ENCODE measurements at regions not wholly inside any gene's neighbourhood (a gene's known extent, or its start where the extent isn't known, plus 50 kb on each side); places are given as distances from the start of the nearest gene placed in this dataset.
"Not testable (repeated sequence)": the region's sequence is repeated elsewhere in the genome, so short reads cannot be mapped to it uniquely, and the experiment has no call there.

DNA sequence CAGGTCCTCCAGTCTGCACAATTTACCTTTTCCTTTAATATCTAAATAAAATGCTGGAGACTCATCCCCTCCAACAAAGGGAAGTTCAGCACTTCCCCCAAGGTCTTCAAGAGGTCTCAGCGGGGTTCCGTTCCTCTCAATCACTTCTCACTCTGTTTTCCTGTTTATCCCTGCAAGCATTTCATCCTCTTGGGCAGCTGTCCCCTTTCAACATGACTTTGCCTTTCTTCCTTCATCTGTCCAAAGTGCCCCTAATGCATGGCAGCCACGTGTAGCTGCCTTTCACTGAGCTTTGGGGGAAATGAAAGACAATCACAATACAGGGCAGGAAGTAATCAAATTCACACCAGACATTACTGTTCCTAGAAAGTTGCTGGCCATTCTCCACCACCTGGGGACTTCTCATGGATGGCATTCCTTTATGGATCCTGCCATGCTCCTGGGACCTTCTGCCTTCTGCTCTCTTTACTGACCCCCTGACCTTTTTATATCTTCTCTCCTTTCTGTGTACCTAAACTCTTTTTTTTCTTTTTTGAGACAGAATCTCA lies 79.7 kb upstream of the USP9X start:
- no peak for DNase-seq

DNA sequence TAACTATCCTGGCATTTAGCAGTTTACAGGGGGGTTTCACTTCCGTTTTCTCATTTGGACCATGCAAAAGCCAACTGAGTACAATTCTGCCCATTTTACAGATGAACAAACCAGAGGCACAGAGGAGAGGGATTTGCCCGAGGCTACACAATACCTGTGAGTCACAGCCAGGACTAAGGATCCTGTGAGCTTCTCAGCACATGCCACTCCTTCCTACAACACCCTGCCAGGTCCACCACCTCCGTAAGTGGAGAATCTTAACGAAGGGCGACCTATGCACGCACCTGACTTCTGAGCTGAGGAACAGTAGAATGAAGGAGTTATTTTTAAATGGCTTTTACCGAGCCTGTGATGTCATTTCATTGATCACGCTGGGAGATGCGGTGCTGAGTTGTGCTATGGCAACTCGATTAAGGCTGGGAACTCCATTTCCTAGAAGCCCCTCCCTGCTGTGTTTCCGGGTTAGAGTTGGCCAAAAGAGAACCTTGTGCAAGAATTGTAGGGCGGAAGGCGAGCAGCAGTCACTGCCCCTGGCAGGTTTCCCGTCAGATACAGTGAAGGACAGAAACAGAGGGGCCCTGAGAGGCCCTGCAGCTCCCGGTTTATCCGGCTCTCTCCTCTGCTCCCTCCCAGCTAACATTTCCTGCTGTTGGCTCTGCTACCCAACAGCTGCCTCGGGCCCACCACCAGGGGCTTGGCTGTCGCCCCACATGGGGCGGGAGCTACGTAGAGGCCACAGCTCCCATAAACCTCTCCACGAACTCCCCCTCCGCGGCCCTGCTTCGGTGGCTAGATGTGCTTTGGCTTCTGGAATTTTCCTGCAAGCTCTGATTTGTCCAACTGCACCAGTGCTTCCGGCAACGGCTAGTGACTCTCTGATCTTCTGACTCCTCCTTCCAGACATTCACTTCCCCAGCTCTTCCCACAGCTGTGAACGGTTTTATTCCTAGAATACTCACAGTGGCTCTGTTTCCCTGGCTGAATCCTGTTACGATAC lies 75.1 kb upstream of the USP9X start:
- peak; percentile 19 to 64 (median 37) for DNase-seq

DNA sequence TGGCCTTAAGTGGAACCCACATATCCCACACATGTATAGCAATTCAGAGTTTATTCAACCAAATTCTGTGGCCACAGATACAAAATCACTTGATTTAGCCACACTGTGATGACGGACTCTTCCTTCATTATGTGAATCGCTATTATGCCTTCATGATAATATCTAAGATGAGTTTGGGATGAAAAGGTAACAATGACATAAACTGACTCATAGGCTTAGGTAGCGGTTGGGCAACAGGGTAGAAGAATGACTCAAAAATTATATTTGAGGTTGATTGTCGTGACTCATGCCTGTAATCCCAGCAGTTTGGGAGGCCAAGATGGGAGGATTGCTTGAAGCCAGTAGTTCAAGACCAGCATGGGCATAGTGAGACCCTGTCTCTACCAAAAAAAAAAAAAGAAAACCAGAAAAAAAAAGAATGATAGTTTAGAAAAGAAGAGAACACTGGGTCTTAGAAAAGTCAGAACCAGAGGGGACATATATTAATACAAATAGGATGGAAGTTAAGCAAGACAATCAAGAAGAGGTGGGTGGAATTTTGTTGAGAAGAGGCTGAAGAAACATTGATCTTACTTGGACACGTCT lies 70.4 kb upstream of the USP9X start:
- no peak for DNase-seq

DNA sequence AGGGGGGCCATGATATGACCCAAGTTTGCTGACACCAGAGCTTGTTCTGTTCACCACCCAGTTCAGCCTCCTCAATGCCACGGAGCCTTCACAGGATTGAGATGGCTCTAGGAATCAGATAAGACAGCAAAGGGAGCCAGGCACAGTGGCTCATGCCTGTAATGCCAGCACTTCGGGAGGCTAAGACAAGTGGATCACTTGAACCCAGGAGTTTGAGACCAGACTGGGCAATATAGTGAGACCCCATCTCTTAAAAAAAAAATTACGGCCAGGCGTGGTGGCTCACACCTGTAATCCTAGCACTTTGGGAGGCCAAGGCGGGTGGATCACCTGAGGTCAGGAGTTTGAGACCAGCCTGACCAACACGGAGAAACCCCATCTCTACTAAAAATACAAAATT lies 67.5 kb upstream of the USP9X start:
- DNase-seq, result not testable (repeated sequence)

DNA sequence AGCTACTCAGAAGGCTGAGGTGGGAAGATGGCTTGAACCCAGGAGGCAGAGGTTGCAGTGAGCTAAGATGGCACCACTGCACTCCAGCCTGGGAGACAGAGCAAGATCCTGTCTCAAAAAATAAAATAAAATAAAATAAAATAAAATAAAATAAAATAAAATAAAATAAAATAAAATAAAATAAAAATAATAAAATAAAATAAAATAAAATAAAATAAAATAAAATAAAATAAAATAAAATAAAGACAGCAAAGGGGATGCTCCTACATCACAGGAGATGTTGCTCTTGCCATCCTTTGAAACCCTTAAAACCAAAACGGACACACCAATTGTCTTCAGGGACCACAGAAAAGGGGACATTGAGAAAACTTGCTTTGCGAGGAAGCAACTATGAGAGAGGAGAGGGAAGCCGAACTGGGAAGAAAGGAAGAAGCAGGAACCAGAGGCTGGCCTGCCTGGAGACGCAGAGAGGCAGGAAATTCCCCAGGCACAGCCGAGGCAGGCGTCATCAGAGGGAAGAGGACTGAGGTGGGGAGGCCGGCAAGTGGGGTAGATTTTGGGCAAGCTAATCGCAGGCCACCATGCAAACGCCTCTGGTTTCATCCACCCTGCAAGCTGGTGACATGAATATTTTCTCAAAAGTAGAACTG lies 66.7 kb upstream of the USP9X start:
- DNase-seq, result not testable (repeated sequence)

DNA sequence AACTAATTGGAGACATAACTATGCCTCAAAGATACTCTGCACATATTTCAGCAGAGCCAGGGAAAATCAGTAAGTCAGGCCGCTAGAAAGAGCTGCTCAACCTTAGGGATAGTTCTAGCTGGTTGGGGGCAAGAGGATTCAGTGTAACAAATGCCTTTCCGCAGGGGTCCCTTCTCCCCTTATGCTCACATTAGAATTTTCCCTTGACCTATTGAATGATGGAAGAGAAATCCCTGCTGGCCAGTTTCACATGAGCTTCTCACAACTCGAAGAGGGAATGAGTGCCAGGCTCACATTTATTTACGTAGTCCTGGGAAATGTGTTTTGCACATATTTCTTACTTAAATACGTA lies 66.2 kb upstream of the USP9X start:
- DNase-seq, result no peak

DNA sequence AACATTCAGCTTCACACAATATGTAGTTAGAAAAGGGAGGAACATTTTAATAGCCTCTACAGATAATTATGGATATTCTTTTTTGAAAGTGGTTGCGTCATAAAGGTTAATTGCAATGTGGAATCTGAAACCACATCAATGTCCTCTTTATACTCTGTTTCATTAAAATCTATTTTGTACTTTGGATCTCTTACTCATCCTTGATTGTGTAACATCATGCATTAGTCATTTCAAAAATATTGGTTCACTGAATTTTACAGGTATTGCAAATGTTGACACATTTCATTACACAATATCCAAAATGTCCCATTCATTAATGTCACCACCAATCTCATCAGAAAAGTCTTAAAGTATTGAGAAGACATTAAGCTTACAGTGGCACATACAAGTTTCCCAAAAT lies 62.7 kb upstream of the USP9X start:
- no peak for DNase-seq

DNA sequence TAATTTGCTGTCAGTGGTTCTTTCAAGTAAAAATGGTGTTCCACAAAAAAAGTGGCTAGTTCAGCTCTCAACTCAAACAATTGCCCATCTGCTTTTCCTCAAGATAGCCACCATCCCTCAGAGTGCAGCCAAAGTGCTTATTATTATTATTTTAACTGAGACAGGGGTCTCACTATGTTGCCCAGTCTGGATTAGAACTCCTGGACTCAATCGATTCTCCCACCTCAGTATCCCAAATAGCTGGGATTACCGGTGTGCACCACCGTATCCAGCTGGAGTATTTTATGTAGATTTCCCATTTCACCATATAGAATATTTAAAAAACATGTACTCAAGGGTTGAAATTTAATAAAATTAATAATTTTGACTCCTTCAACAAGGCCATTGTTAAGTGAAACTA lies 62.1 kb upstream of the USP9X start:
- no peak for DNase-seq

DNA sequence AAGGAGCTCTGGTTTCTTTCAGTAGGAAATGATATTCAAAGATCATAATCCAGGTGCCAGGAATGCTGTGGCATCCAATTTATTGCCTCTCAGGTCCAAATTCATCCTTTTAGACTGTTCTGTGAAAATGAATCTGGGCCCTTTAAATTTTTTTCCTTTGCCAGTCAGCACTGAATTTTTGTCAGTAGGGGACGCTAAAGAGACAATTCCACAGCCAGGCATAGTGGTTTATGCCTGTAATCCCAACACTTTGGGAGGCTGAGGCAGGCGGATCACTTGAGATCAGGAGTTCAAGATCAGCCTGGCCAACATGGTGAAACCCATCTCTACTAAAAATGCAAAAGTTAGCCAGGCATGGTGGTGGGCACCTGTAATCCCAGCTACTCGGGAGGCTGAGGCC lies 60.9 kb upstream of the USP9X start:
- DNase-seq, result not testable (repeated sequence)

DNA sequence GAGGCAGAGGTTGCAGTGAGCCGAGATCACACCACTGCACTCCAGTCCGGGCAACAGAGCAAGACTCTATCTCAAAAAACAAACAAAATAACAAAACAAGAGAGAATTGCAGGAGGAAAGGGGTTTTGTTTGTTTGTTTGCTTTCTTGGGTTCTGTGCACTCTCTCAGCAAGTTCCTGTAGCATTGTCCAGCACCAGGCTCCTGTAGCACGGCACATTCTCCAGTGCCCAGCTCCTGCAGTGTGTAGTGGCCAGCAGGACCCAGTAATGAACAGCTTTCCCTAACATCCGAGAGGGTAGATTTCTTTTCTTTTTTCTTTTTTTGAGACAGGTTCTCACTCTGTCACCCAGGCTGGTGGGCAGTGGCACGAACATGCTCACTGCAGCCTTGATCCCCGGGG lies 60.5 kb upstream of the USP9X start:
- no peak for DNase-seq

DNA sequence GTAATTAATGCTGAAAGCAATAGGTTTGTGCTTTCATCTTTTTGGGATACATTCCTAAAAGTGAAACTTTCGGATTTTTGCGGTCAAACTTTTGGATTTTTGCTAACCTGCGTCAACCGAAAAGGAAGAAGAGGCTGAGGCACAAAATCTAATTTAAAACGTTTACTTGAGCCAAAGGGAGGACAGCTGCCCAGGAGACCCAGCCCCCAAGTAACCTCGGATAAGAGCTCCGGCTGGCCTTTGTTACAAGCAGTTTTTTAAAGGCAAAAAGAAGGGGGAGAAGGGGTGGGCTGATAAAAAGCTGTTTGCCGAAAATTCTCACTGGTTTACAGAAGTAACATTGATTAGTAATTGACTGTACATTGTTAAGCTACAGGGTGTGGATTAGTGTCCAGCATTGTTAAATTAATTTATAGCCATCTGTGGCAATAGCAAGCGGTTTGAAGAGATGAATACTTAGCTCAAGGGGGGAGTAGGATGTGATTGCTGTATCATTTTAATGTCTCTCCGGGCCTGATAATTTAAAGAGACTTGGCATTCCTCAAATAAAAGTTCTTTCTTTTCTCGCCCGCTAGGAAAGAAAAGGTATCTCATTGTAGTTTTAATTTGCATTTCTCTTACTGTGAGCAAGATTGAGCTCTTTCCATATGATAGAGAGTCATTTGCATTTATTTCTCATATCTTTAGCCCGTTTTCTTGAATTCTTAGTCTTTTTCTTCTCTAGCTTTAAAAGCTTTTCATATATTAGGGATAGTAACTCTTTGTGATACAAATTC lies 59.1 kb upstream of the USP9X start:
- DNase-seq, result no peak

DNA sequence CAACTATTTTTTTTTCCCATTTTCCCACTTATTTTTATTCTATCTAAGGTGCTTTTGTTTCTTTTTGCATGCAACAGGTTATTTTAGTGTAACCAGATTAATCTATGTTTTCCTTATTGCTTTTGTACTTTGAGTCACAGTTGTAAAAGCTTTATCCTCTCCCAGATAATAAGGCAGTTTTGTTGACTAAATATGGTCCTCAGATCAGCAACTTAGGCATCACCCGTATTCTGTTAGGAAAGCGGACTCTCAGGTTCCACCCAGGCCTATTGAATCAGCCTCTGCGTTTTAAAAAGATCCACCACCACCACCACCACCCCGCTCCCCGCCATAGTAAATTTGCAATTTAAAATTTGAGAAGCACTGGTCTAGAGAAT lies 58.6 kb upstream of the USP9X start:
- DNase-seq, result no peak

DNA sequence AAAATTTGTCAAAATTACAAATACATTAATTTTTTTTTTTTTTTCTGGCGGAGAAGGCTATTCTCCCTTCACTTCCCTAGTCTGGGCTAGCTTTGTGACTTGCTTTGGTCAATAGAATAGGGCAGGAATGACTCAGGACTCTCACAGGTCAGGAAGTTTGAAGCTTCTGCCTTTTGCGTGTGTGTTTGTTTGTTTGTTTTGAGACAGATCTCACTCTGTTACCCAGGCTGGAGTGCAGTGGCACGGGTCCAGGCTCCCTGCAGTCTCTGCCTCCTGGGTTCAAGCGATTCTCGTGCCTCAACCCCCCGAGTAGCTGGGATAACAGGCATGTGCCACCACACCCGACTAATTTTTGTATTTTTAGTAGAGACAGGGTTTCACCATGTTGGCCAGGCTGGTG lies 55.9 kb upstream of the USP9X start:
- DNase-seq, result no peak

DNA sequence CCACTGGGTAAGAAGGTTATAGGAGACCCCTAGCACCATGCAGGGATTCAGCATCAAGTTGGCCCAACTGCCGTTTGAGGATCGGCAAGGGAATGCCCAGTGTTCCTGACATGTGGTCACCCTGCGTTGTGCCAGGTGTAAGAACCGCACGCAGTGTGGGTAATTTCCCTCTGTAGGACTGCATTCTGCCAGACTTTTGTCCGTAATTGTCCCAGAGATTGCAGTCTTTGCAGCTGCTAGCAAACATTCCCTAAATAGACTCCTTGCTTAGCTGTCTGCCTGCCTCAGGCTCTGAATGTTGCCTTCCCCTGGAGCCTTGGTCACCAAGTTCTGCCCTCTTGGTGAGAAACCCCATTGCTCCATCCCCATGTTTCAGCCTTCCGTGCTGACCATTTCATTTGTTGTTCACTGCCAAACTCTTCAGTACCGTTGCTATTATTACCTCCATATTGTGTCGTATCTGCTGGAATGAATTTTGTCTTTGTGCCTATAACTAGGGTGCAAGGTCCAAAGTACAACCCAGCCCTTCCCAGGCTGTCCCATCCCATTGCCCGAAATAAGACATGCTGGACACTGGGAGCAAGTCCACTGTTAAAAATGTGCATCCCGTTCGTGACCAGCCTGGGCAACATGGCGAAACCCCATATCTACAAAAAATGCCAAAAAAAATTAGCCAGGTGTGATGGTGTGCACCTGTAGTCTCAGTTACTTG lies 53.8 kb upstream of the USP9X start:
- DNase-seq, result no peak

DNA sequence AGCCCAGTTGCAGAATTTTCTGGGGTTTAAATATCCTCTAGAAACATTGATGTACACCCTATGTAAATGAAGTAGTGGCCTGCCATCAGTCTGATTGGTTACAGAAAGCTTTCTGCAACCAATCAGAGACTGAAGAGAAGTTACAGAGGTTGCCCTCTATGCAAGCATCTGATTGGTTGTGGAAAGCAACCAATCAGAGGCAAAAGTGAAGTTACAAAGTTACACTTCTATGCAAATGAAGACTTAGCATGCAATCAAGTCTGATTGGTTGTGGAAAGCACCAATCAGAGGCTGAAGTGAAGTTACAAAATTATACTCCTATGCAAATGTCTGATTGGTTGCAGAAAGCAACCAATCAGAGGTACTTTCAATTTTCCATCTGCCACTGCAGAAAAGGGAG lies 51.9 kb upstream of the USP9X start:
- no peak for DNase-seq

DNA sequence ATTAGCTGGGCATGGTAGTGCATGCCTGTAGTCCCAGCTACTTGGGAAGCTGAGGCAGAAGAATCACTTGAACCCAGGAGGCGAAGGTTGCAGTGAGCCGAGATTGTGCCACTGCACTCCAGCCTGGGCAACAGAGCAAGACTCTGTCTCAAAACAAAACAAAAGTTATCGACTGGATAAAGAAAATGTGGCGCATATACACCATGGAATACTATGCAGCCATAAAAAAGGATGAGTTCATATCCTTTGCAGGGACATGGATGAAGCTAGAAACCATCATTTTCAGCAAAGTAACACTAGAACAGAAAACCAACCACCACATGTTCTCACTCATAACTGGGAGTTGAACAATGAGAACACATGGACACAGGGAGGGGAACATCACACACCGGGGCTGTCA lies 50.3 kb upstream of the USP9X start:
- not testable (repeated sequence) for DNase-seq
